K562 (cell line): ENCODE measurements at regions not wholly inside any gene's neighbourhood (a gene's known extent, or its start where the extent isn't known, plus 50 kb on each side); places are given as distances from the start of the nearest gene placed in this dataset.

Experiments
- ELF4 ChIP-seq: fragments of 450-650 bp; formaldehyde crosslinking; IDR thresholded peaks from 2 replicates; pipeline ENCODE4 v1.4.0; 2022; ENCODE audit warnings: missing genetic modification characterization
- ZBTB49 ChIP-seq: sonication (generic); formaldehyde crosslinking; IDR thresholded peaks from 2 replicates; pipeline ENCODE4 v1.8.0; 2022; ENCODE audit warnings: missing genetic modification reagents, mild to moderate bottlenecking, borderline replicate concordance
- ZNF699 ChIP-seq: fragments of 250-450 bp; sonication (Bioruptor Pico); IDR thresholded peaks from 2 replicates; pipeline ENCODE4 v1.8.0; 2021; ENCODE audit warnings: mild to moderate bottlenecking, moderate library complexity; ENCODE audit not compliant: insufficient replicate concordance

GRCh38 chr12:94777936-94778335 lies 127.6 kb upstream of the TMCC3 start:
- no peak for TF ChIP-seq ZBTB49
- TF ChIP-seq ELF4 (CRISPR knock-in tag), result no peak
- no peak for TF ChIP-seq ZNF699 (CRISPR knock-in tag)
